GM18499 (cell line): ENCODE measurements at regions not wholly inside any gene's neighbourhood (a gene's known extent, or its start where the extent isn't known, plus 50 kb on each side); places are given as distances from the start of the nearest gene placed in this dataset.
"Not testable (repeated sequence)": the region's sequence is repeated elsewhere in the genome, so short reads cannot be mapped to it uniquely, and the experiment has no call there.

Experiments used
- ATAC-seq: cut with Tn5 transposase; IDR thresholded peaks from one replicate; pipeline ENCODE4 v1.9.1; 2021; ENCODE audit warnings: moderate number of reproducible peaks; ENCODE audit not compliant: insufficient read depth, unreplicated experiment

DNA sequence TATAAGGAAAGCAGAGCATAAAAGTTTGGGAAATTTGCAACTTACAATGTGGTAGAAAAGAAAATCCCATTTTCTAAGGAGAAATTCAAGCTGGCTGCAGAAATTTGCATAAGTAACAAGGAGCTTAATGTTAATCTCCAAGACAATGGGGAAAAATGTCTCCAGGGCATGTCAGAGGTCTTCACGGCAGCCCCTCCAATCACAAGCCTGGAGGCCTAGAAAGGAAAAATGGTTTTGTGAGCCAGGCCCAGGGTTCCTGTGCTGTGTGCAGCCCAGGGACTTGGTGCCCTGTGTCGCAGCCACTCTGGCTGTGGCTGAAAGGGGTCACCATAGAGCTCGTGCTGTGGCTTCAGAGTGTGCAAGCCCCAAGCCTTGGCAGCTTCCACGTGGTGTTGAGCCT, 403.3 kb upstream of the NOX3 start:
- not testable (repeated sequence) for ATAC-seq

DNA sequence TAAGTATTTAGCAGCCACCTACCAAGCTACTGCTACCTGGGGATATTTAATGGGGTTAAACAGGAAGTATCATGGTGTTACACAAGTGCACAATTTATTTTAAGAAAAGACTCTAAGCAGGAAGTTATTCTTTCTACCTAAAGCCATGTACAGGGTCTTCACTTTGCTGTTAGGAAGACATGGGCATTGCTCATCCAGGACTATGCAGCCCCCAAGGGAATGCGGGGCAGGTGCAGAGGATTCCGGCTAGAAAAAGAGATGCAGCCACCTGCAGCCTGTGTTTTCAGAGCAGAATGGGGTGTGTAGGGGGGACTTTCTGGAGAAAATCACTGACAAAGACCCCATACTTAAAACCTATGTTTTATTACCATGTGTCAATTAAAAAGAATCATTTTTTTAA, 399.1 kb upstream of the NOX3 start:
- no peak for ATAC-seq

DNA sequence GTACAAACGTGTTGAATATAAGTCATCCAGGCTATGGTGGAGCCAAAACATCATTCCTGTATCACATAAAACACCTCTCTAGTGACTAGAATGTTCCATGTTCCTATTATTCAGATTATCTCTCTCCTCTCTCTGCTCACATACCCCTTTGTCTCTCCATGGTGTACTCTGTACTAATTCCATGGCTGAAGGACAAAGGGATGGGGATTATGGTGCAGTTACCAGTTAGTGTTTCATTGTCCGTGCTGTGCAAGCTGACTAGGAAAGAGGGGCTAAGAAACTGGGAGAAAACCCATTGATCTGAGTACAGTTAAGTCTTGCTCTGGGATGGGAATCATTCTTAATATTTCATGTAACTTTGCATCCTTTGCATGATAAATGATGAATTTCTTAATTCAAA, 397.4 kb upstream of the NOX3 start:
- no peak for ATAC-seq

DNA sequence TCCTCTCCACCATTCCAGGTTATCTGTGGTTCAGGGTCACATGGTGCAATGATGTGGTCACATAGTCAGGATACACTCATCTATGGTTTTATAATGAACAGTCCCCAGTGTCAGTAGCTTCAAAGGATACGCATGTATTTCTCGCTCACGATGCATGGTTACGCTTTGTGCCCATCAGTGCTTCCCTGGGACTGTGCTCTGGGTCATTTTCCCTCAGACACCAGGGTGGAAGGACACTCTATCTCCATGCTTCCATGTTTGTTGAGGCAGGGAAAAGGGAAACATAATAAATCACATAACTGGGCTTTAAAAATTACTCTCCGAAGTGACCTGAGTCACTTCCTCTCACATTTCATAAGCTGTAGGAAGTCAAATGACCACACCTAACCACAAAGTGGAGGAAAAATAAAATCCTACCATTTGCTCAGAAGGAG, 394.8 kb upstream of the NOX3 start:
- ATAC-seq = no peak

DNA sequence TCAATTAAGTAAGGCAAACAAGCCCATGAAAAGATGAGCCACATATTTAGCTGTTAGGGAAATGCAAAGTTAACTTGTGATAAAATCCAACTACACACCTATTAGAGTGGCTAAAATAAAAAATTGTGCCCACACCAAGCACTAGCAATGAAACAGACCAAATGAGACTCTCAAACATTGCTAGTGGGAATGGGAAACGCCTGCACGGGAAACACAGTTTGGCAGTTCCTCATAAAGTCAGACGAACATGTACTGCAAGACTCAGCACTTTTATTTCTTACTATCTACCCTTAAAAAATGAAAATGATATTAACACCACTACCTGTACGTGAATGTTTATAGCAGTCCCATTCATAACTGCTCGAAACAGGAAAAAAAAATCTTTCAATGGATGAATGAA, 392.1 kb upstream of the NOX3 start:
- ATAC-seq = no peak

DNA sequence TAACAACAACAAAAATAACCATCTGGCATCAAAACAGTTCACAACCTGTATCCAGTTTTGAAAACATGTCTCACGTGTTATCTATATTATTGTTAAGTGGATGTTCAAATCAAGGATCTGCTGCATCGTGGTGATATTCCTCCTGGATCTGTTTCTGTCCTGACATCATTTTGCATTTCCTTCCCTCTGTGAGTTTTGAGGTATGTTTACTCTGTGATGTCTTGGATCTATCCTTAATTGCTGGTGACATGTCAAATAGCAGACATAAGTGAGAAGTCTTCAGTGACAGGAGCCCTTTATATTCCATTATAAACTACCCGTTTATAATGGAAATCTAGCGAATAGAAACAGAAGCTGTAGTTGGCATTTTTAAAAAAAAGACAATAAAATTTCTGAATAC, 381.8 kb upstream of the NOX3 start:
- ATAC-seq = no peak

DNA sequence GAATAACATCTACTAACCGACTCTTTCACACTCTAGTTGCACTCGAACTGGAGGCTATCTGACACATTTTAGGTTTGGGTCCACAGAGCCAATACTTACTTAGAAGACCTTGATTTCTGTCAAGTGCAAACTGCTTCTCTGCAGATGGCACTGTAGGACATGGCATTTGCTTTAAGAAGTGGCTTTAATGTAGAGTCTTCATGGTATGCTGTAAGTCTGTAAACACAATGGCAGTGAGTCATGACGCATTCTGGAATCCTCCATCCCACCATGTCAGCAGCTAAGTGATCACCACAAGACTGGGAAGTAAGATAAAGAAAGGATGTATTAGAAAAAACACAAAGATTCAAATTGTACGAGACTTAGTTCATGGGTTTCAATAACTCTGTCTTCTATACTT, 377.0 kb upstream of the NOX3 start:
- ATAC-seq = no peak

DNA sequence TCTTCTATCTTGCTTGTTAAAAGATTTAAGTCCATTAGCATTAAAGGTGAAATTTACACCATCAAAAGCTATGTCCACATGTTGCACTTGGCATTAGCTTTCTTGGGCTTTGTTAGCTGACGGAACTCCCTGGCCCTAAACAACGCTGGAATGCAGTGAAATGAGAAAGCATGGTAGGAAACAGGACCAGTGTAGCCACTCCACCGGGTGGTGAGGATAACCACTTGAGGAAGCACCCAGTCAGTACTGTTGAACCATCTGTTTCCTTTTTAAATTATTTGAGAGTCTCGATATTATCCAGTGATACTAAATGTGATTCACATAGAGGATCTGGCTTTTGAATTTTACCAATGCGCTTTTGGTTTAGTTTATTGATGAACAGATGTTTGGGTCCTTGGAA, 374.9 kb upstream of the NOX3 start:
- ATAC-seq = no peak

DNA sequence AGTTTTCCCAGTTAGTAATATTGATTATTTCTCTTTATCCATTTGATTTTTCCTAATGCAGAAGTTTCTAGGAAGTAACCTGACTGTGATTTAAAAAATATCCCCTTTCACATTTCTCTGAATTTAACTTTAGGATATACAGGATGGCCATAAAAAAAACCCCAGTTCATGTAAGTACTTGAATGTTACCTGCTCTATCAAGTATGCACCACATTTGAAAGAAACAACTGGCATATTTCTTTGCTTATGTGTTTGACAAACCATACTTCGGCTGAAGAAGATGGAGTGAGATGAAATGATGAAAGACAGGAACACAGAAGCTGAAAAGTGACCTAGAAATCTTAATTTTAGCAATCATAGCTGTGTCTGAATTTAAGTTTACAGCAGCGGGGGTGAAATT, 374.0 kb upstream of the NOX3 start:
- no peak for ATAC-seq

DNA sequence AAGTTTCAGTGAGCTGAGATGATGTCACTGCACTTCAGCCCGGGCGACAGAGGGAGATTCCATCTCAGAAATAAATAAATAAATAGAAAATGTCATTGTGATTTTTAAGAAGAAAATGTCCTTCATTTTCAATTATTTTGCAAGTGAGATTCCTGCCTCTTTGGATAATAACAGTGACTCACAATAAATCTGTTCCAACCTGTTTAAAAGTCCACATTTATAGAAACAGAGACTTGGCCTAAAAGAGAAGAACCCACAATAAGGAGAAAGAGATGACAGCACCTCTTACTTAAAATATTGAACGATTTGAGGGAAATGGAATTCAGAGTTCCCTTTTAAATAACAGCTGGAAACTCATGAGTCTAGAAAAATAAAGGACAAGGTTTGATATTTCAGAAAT, 373.4 kb upstream of the NOX3 start:
- ATAC-seq = no peak

DNA sequence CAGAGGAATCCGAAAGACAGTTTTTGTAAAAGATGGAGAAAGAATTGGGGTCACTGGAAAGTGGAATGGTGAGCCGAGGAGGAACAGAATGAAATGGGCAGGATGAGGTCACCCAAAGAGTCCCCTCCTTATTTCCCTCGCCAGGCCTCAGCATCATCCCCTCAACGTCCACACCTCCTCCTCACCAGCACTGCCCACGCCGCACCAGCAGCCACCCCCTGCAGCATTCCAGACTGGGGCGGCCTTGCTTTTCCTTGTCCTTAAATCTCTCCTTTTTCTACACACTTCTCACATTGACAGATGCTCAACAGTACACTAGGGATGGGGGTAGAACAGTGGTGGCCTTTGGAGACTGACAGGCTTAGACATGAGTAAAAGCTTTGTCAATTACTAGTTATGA, 363.1 kb upstream of the NOX3 start:
- no peak for ATAC-seq

DNA sequence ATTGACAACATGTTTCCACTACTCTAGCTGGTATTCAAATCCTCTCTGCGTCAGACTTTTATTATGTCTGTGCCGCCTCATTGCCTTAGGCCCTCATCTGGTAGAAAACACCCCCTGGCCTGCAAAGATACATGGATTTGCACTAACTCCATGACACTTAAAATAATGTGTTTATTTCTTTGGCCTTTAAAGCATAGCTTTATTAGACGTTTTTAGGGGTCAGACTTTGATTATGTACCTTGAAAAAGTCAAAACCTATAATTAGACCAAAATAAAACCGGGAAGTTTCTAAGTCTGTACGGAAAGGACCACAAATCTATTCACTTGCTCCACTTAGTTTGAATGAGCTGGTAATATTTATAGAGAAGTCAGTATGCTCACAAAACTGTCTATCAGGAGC, 357.9 kb upstream of the NOX3 start:
- ATAC-seq = no peak

DNA sequence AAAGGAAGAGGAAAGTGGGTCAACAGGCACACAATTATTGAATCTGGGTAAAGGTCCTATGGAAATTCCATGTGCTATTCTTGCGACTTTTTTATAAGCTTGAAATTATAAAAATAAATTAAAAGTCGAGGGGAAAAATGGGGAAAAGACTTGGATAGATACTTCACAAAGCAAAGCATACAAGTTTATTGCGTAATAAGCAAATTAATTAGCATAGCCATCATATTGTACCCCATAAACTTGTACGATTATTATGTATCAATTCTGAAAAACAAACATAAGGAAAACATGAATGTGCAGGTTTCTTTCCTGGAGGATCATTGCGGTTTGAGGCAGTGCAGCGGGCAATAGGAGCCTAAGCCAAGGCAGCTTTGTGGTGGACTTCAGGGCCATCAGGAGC, 351.6 kb upstream of the NOX3 start:
- no peak for ATAC-seq

DNA sequence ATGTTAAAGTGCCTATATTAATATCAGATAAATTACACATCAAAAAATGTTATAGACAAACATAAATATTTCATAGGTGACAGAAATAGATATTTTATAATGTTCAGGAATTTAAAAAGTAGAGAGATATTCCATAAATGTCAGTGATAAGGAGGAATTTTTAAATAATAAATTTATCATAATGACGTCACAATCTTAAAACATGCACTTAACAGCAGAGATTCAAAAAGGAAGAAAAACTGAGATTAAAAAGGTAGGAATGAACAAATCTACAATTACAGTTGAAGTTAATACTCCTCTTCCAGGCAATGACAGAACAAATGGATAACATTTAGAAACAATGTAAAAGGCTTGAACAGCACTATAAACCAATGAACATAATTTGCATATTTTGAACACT, 345.4 kb upstream of the NOX3 start:
- no peak for ATAC-seq

DNA sequence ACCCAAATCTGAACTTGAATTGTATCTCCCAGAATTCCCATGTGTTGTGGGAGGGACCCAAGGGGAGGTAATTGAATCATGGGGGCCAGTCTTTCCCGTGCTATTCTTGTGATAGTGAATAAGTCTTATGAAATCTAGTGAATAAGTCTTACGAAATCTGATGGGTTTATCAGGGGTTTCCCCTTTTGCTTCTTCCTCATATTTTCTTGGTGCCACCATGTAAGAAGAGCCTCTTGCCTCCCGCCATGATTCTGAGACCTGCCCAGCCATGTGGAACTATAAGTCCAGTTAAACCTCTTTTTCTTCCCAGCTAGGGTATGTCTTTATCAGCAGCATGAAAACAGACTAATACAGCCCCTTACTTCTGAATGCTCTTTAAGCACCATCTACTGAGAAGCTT, 343.2 kb upstream of the NOX3 start:
- not testable (repeated sequence) for ATAC-seq

DNA sequence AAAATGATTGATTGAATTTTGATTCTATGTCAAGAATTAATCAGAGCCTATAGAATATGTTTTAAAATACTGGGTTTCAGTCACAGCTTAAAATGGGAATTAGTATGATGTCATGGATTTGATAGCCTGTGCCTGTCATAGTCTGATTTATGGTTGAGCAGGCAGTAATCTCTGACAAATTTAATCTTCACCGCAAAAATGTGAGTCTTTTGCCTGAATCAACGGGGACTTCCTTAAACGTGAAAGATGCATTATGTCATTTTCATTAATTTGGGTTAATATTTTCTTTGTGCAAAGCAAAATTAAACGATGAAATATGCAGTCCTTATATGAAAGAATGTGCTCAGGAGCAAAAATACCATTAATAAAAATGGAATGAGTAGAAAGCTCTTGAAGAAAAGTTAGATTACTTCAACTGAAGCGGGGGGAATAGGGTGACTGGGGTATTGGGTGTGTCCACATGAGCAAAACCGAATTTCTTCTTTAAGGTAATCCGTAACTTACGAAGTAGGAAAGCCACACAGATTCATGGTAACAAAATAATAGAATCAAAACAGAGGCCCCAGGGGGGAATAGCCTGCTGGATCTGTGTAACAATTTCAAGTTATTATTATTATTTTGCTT, 339.6 kb upstream of the NOX3 start:
- ATAC-seq = no peak

DNA sequence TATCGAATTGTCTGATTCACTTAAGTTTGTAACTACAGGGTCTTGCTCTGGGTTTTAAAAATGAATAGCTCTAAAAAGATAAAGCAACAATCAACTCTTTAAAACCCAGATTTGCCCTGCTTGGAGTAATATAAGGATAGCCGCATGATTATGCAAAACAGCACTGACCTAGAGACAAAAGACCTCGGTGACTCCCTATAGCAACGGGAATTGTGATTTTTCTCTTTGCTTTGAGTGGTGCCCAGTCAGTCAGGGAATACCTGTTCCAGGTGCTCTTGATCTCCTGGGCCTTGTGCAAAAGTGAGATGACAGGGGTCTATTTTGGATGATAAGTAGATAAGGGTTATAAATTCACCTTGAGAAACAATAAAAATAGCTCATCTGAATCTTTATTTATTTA, 336.3 kb upstream of the NOX3 start:
- no peak for ATAC-seq

DNA sequence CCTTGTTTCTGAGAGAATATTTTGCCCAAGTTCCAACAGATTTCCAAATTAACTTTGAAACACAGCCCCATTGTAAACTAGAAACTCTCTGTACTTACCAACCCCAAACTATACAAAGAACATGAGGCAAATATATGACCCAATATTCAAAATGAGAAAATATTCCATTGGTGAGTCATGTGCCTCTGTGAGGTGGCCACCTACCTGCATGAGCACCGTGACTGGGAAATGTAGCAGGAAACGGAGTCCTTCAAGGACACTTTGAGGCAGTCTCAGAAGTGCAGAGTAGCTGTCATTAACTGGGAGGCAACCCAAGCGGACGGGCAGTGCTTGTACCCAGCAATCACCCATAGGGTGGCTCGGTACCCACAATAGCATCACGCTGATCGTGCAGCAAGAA, 335.5 kb upstream of the NOX3 start:
- no peak for ATAC-seq

DNA sequence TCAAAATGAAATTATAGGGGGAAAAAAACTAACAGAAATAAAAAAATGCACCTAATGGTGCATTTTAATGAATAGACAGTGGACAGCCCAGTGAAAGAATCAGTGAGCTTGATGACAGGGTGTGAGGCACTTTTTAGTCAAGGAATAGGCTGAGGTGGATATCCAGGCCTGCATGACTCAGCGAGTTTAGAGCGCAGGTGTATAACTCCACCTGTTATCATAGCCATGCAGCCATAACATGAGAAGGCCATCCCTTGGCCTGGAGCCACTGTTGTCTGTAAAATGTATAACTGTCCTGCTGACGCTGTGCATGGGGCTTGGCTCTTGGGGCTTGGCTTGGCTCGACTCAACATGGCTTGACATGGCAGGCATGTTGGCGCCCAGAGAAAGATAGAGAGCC, 331.5 kb upstream of the NOX3 start:
- no peak for ATAC-seq

DNA sequence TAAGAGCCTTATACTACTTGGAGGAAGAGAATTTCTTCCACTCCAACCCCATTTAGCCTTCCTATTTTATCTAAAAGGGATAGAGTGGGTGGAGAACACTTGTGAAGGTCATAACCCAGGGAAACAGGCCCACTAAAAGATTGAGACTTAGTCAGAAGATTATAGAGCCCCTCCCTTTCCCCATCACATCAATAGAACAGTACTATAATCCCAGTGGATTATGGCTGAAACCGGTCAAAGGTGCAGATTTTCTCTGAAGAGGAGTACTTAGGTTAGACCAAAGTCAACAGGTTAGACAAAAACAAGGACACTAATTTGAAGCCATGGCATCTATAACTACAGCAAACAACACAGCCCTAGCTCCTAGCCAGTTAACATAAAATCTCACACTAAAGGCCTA, 330.9 kb upstream of the NOX3 start:
- no peak for ATAC-seq

DNA sequence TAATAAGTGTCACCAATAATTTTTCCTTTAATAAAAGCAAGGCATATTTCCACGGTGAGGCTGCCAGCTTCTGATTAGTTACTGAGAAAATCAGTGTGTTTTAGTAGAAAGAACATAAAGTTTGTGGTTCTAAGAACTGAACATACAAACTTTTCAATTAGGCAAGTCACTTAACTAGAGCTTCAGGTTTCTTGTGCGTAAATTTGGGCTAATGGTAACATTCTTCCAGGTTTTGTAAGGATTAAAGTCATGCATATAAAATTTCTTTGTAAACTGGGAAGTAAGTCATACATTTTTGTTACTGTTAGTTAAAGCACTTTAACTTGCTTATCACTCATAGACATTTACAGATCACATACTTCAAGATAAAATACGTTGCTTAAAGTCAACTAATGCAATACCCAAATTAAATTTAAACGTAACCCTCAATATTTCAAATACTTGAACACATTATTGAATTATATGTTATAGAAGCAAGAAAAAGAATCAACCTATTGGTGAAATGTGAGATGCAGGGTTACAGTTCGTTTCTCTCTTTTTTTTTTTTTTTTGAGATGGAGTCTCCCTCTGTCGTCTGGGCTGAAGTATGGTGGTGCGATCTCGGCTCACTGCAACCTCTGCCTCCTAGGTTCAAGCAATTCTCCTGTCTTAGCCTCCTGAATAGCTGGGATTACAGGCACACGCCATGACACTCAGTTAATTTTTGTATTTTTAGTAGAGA, 327.3 kb upstream of the NOX3 start:
- ATAC-seq = no peak

DNA sequence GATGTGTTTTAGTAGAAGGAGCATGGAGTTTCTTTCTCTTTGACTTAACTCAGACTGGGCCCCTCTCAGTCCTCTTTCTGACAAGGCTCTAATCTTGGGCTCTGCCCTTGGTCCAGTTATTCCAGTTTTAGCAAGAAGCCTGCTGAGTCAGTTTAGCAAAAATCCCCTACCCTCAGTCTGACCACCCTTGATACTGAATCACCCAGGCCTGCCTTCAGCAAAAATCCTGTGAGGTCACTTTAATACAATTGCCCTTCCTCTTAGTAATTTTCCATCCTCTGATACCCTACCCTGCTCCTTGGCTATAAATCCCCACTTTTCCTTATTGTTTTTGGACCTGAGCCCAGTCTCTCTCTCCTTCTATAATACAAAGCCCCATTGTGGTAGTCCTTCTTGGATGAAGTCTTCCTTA, 326.7 kb upstream of the NOX3 start:
- no peak for ATAC-seq
